Calu3 (cell line): ENCODE measurements at regions not wholly inside any gene's neighbourhood (a gene's known extent, or its start where the extent isn't known, plus 50 kb on each side); places are given as distances from the start of the nearest gene placed in this dataset.

Experiments used
- BruUV-seq: library from RNA; stranded (reverse); fragments of 400-500 nt; replicated peaks from 2 replicates; lab custom pipeline; 2021; lab: Mats Ljungman, UMichigan
- CTCF ChIA-PET: fragments of 300-600 bp; sonication (Branson Sonifier 250); formaldehyde crosslinking; loops from one replicate; lab custom pipeline; 2022; ENCODE audit warnings: antibody characterized with exemption; lab: Charles Lee
- DNase-seq: peaks from one replicate; pipeline ENCODE4 v3.0.0; 2022
- H3K27ac Mint-ChIP-seq: one replicate; pipeline ENCODE4 v1.8.0; 2022; ENCODE audit warnings: mixed read lengths; ENCODE audit not compliant: unreplicated experiment
- H3K27me3 Mint-ChIP-seq: one replicate; pipeline ENCODE4 v1.8.0; 2022; ENCODE audit warnings: mixed read lengths; ENCODE audit not compliant: unreplicated experiment
- H3K36me3 Mint-ChIP-seq: one replicate; pipeline ENCODE4 v1.8.0; 2022; ENCODE audit warnings: mild to moderate bottlenecking, moderate library complexity, mixed read lengths; ENCODE audit not compliant: insufficient read depth, unreplicated experiment
- H3K4me1 Mint-ChIP-seq: one replicate; pipeline ENCODE4 v1.8.0; 2022; ENCODE audit warnings: mild to moderate bottlenecking, low read depth, mixed read lengths; ENCODE audit not compliant: unreplicated experiment
- H3K4me3 Mint-ChIP-seq: one replicate; pipeline ENCODE4 v1.8.0; 2022; ENCODE audit warnings: mild to moderate bottlenecking, low read depth, moderate library complexity, mixed read lengths; ENCODE audit not compliant: unreplicated experiment
- H3K9me3 Mint-ChIP-seq: one replicate; pipeline ENCODE4 v1.8.0; 2022; ENCODE audit warnings: low read depth, mixed read lengths; ENCODE audit not compliant: unreplicated experiment
- intact Hi-C: fragments of 100-400 bp; cut with micrococcal nuclease; formaldehyde crosslinking; loops from one replicate; pipeline ENCODE4 v1.10.0; 2022; ENCODE audit not compliant: unreplicated experiment
- TF ChIP-seq, protein P1 (sequence below): fragments of 200-600 bp; IDR thresholded peaks from one replicate; pipeline ENCODE4 v1.8.0; 2022; ENCODE audit warnings: antibody characterized with exemption; ENCODE audit not compliant: unreplicated experiment

DNA sequence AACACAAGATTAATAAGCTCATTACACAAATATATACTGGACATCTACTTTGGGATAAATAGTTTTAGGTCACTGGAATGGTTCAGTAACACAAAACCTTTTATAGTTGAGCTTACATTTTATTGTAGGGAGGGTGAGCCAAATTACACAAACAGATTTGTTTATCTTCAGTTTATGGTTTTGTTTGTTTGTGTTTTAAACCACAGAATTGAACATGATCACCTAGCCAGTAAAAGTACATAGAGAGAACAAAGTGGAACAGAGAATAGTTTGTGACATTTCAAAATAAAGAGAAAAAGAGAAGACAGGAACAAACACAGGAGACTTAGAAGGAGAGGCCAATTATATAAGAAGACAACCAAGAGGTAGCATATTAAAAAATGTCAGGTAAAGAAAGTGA, 1930.2 kb upstream of the PCDH20 start:
- Mint-ChIP-seq H3K9me3 (peaks cover 3% of the 10 kb centered on the region), H3K36me3 (no peaks in the 10 kb centered on the region), H3K27ac (no peak overlapping the region), H3K27me3 (no peaks in the 10 kb centered on the region), H3K4me3 (no peak overlapping the region), H3K4me1 (no peaks in the 10 kb centered on the region)
- intact Hi-C loops = no loop called here
- DNase-seq = no peak
- BruUV-seq = no TSS peak
- CTCF ChIA-PET = no interaction called here
- TF ChIP-seq, protein P1, sequence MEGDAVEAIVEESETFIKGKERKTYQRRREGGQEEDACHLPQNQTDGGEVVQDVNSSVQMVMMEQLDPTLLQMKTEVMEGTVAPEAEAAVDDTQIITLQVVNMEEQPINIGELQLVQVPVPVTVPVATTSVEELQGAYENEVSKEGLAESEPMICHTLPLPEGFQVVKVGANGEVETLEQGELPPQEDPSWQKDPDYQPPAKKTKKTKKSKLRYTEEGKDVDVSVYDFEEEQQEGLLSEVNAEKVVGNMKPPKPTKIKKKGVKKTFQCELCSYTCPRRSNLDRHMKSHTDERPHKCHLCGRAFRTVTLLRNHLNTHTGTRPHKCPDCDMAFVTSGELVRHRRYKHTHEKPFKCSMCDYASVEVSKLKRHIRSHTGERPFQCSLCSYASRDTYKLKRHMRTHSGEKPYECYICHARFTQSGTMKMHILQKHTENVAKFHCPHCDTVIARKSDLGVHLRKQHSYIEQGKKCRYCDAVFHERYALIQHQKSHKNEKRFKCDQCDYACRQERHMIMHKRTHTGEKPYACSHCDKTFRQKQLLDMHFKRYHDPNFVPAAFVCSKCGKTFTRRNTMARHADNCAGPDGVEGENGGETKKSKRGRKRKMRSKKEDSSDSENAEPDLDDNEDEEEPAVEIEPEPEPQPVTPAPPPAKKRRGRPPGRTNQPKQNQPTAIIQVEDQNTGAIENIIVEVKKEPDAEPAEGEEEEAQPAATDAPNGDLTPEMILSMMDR = no peak

DNA sequence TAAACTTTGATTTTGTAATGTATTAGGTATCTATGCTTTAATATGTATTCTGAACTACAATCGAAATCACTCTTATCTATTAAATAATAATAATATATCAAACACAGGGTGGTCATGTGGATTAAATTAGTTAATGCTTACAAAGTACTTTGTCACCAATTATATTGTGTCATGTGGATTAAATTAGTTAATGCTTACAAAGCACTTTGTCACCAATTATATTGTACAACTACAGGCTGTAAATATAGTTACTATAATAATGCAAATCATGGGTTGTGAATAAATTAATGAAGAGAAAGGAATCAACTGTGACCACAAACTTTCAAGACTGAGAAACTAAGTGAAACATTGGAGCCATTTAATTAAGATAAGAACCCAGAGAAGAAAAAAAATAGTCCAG, 1929.1 kb upstream of the PCDH20 start:
- H3K36me3 Mint-ChIP-seq = no peaks in the 10 kb centered on the region
- H3K9me3 Mint-ChIP-seq = peaks cover 3% of the 10 kb centered on the region
- no peak overlapping the region for H3K4me3 Mint-ChIP-seq
- intact Hi-C loops = no loop called here
- no peaks in the 10 kb centered on the region for H3K27me3 Mint-ChIP-seq
- no peak overlapping the region for H3K27ac Mint-ChIP-seq
- CTCF ChIA-PET = no interaction called here
- TF ChIP-seq, protein P1 = no peak
- BruUV-seq = no TSS peak
- no peak for DNase-seq
- H3K4me1 Mint-ChIP-seq = no peaks in the 10 kb centered on the region

DNA sequence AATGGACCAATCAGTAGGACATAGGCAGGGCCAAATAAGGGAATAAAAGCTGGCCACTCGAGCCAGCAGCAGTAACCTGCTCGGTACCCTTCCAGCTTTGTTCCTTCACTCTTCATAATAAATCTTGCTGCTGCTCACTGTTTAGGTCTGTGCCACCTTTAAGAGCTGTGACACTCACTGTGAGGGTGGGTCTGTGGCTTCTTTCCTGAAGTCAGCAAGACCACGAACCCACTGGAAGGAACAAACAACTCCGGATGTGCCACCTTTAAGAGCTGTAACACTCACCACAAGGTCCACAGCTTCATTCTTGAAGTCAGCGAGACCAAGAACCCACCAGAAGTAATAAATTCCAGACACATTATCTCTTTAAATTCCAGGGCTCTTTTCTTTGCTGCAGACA, 1922.3 kb upstream of the PCDH20 start:
- CTCF ChIA-PET = no interaction called here
- Mint-ChIP-seq H3K4me1 (no peaks in the 10 kb centered on the region), H3K27ac (no peak overlapping the region), H3K36me3 (no peaks in the 10 kb centered on the region), H3K9me3 (peaks cover 3% of the 10 kb centered on the region), H3K27me3 (no peaks in the 10 kb centered on the region), H3K4me3 (no peak overlapping the region)
- no peak for DNase-seq
- intact Hi-C loops = no loop called here
- no TSS peak for BruUV-seq
- TF ChIP-seq, protein P1 = no peak

DNA sequence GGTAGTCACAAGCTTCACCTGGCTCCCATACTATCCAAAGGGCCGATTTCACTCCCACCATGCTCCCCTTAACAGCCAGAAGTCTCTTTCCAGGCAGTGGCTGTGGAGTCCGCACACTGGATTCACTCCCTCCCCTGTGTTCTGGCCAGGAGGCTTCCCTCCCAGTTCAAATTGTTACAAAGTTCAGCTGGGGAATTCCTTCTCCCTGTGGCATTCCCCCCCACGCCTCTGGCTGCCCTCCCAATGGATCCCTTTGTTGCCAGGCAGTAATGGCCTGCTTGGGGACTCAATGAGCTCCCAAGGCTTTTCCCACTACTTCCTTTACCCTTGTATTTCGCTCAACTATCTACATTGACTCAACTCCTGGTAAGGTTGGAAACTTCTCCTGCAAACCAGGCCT, 1921.4 kb upstream of the PCDH20 start:
- DNase-seq = no peak
- no TSS peak for BruUV-seq
- H3K27me3 Mint-ChIP-seq = no peaks in the 10 kb centered on the region
- H3K36me3 Mint-ChIP-seq = no peaks in the 10 kb centered on the region
- H3K9me3 Mint-ChIP-seq = peaks cover 3% of the 10 kb centered on the region
- intact Hi-C loops = no loop called here
- H3K4me3 Mint-ChIP-seq = no peak overlapping the region
- no peak overlapping the region for H3K27ac Mint-ChIP-seq
- CTCF ChIA-PET = no interaction called here
- TF ChIP-seq, protein P1 = no peak
- no peaks in the 10 kb centered on the region for H3K4me1 Mint-ChIP-seq
